ENCODE measurements at regions not wholly inside any gene's neighbourhood (a gene's known extent, or its start where the extent isn't known, plus 50 kb on each side); places are given as distances from the start of the nearest gene placed in this dataset.

DNA sequence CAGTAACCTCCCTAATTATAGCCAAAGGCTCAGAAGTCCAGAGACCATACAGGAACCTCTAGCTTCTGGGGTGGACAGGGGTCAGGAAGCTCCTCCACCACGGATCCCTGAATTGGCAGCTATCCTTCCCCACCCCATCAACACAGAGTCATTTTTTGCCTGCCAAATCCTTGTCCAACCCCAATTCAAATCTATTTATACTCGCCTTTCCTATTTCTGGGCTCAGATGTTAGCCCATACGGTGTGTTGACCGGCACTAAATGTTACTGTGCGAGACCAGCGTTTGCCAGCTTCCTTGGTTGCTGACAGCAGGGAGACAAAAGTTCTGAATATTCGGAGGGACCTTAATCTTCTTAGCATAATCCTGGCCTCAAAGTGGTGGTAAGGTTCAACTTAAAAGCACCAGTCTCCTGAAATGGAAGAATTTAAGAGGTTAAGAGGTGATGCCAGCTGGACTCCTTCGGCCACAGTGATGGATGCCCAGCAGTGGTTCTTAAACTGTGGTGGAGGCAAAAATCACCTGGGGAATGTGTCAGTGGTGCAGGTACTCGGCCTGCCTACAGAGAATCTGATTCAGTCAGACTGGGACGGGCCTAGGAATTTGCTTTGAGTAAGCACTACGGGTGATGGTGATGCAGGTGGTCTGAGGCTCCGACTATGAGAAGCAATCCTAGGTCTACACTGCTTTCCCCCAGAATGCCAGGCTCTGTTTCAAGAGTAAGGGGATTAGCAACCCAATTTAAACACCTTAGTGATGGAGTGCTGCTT, 204.8 kb upstream of the MEF2C start (continued):
- TF ChIP-seq, protein P1, sequence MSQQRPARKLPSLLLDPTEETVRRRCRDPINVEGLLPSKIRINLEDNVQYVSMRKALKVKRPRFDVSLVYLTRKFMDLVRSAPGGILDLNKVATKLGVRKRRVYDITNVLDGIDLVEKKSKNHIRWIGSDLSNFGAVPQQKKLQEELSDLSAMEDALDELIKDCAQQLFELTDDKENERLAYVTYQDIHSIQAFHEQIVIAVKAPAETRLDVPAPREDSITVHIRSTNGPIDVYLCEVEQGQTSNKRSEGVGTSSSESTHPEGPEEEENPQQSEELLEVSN (IDR thresholded peaks at IDR 0.05): peak; percentile 35; the same call in 1 of the 2 replicates
- no peak for TF ChIP-seq SP1 (IDR thresholded peaks at IDR 0.05; ENCODE audit: low read depth, low read length)
- no peak for TF ChIP-seq CTCF (IDR thresholded peaks at IDR 0.05; ENCODE audit: control extremely low read depth in 1 of 3, insufficient read depth in 1 of 3, low read depth in 1 of 3, low read length in 3 of 3)
